BJ (cell line): ENCODE measurements at regions not wholly inside any gene's neighbourhood (a gene's known extent, or its start where the extent isn't known, plus 50 kb on each side); places are given as distances from the start of the nearest gene placed in this dataset.

Source experiments
- CTCF ChIA-PET: fragments of 350-600 bp; formaldehyde crosslinking; extraction: SDS; loops from one replicate; lab custom pipeline; 2021; ENCODE audit warnings: antibody characterized with exemption, inconsistent platforms; lab: Yijun Ruan, JAX
- POLR2A ChIA-PET: fragments of 300-600 bp; sonication (Branson Sonifier 250); formaldehyde crosslinking; extraction: SDS; loops from one replicate; lab custom pipeline; 2021; ENCODE audit warnings: antibody characterized with exemption; lab: Charles Lee
- DNase-seq: peaks from one replicate; pipeline ENCODE4 v3.0.0-alpha.2; 2011; ENCODE audit warnings: low read depth
- H3K27me3 ChIP-seq: 2 replicates; pipeline ENCODE4 v1.6.0; 2011; ENCODE audit warnings: low read length; ENCODE audit not compliant: control insufficient read depth, insufficient read depth
- H3K36me3 ChIP-seq: 2 replicates; pipeline ENCODE4 v1.5.1; 2011; ENCODE audit warnings: low read length; ENCODE audit not compliant: control insufficient read depth, insufficient read depth
- H3K4me3 ChIP-seq: 2 replicates; pipeline ENCODE4 v1.5.1; 2011; ENCODE audit warnings: low read depth, mild to moderate bottlenecking, control low read depth, low read length
- TF ChIP-seq, protein P1 (sequence below): IDR thresholded peaks from 2 replicates; pipeline ENCODE4 v1.5.1; 2011; ENCODE audit warnings: low read depth, mild to moderate bottlenecking, control low read depth, inconsistent platforms, low read length, moderate library complexity; ENCODE audit not compliant: insufficient read depth

DNA sequence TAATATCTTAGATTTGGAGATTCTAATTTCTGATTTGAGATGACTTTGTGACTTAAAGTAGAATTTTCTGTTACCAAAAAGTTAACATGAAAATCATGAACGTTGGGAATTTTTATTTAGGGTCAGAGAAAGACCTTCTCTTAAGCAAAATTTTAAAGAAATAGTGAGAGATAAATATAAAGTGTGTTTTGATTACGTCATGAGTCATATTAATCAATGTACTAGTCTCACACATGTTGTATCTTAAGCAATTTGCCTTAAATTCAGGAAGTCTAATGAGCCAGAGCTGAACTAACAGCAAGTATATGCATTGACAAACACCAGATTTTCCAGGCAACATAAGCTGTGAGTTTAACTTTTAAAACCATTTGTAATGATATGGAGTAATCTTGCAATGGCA is 765.5 kb upstream of the SORCS1 start:
- POLR2A ChIA-PET, result no interaction called here
- Histone ChIP-seq H3K27me3 (no peaks in the 10 kb centered on the region), H3K4me3 (no peak overlapping the region), H3K36me3 (no peaks in the 10 kb centered on the region)
- no peak for DNase-seq
- TF ChIP-seq, protein P1, sequence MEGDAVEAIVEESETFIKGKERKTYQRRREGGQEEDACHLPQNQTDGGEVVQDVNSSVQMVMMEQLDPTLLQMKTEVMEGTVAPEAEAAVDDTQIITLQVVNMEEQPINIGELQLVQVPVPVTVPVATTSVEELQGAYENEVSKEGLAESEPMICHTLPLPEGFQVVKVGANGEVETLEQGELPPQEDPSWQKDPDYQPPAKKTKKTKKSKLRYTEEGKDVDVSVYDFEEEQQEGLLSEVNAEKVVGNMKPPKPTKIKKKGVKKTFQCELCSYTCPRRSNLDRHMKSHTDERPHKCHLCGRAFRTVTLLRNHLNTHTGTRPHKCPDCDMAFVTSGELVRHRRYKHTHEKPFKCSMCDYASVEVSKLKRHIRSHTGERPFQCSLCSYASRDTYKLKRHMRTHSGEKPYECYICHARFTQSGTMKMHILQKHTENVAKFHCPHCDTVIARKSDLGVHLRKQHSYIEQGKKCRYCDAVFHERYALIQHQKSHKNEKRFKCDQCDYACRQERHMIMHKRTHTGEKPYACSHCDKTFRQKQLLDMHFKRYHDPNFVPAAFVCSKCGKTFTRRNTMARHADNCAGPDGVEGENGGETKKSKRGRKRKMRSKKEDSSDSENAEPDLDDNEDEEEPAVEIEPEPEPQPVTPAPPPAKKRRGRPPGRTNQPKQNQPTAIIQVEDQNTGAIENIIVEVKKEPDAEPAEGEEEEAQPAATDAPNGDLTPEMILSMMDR, result no peak
- CTCF ChIA-PET, result no interaction called here

DNA sequence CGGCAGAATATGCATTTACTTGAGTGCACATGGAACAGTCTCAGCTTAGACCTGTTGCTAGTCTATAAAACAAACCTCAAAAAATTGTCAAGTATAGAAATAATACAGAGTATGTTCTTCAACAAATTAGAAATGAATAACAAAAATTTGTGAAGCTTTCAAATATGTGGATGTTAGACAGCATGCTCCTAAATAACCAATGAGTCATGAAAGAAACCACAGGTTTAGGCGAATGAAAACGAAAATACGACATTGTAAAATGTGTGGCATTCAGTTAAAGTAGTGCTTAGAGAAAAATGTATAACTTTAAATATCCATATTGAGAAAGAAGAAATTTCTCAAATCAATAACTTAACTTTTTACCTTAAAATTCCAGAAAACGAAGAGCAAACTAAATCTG is 760.0 kb upstream of the SORCS1 start:
- TF ChIP-seq, protein P1, result no peak
- POLR2A ChIA-PET, result no interaction called here

GRCh38 chr10:107919626-107920235 is 755.2 kb upstream of the SORCS1 start:
- H3K4me3 ChIP-seq, result no peak overlapping the region
- DNase-seq, result no peak
- no peaks in the 10 kb centered on the region for H3K36me3 ChIP-seq
- POLR2A ChIA-PET, result no interaction called here
- H3K27me3 ChIP-seq, result no peaks in the 10 kb centered on the region
- TF ChIP-seq, protein P1, result no peak
- CTCF ChIA-PET, result no interaction called here

More for the DNA sequence above, 760.0 kb upstream of the SORCS1 start:
- H3K27me3 ChIP-seq, result no peaks in the 10 kb centered on the region
- no peak for DNase-seq
- no peaks in the 10 kb centered on the region for H3K36me3 ChIP-seq
- CTCF ChIA-PET, result interaction anchor here (1.0 kb wide), 1 partner anchor 13 kb away, joined by 3 read pairs; no protein-coding TSS in a partner anchor
- no peak overlapping the region for H3K4me3 ChIP-seq

GRCh38 chr10:107918171-107918570 is 753.7 kb upstream of the SORCS1 start:
- POLR2A ChIA-PET, result no interaction called here

DNA sequence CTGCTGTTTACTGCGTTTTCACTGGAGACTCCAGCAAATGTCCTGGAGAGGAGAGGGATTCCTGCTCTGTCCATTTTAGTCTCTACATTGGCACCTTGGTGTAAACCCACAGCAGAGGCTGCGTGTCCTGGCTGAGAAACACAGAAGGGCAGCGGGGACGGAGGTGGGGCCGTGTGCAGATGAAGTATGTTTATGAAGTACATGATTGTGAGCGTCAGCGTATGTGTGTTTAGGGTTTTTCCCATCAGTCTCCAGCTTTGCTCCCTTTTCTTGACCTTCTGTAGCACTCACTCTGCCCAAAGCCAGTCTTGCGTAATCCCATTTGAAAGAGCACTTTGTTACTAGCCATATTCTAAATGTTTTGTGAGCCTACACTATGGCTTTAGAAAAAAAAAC is 750.7 kb upstream of the SORCS1 start:
- POLR2A ChIA-PET, result no interaction called here
- TF ChIP-seq, protein P1, result no peak
- DNase-seq, result no peak
- no peaks in the 10 kb centered on the region for H3K27me3 ChIP-seq
- CTCF ChIA-PET, result no interaction called here
- H3K4me3 ChIP-seq, result no peak overlapping the region
- no peaks in the 10 kb centered on the region for H3K36me3 ChIP-seq

More at GRCh38 chr10:107918171-107918570, 753.7 kb upstream of the SORCS1 start:
- CTCF ChIA-PET, result no interaction called here
- TF ChIP-seq, protein P1, result no peak
- DNase-seq, result no peak
- H3K27me3 ChIP-seq, result no peaks in the 10 kb centered on the region
- no peak overlapping the region for H3K4me3 ChIP-seq
- no peaks in the 10 kb centered on the region for H3K36me3 ChIP-seq
